ENCODE measurements at regions not wholly inside any gene's neighbourhood (a gene's known extent, or its start where the extent isn't known, plus 50 kb on each side); places are given as distances from the start of the nearest gene placed in this dataset.

DNA sequence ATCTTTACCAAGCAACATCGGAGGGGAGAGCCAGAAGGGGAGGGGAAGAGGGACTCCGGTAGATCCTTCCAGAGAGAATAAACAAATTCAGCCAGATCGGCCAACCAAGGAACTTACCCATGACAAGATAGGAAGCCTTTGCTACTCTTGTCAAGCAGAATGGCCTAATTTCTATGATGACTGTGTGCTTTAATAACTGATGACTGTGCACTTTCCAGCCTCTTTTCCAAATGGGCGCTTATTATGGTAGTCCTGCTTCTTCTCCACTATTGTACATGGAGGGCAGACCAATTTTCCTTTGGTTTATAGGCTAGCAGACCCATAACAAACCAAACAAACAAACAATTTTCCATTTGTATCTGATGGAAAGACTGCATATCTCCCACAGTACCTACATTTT lies 163.8 kb upstream of the RFX3 start:
- ATAC-seq (no peak), DNase-seq (no peak)
- no peaks in the 10 kb centered on the region for H3K36me3 ChIP-seq (ENCODE audit: low read depth)
- H3K4me3 ChIP-seq: no peak overlapping the region
- H3K9me3 ChIP-seq: no peaks in the 10 kb centered on the region
- H3K4me1 ChIP-seq (ENCODE audit: low read depth): no peaks in the 10 kb centered on the region
- intact Hi-C loops (cut with DNase I, micrococcal nuclease): no loop called here
- TF ChIP-seq CTCF (IDR thresholded peaks at IDR 0.05): no peak

- no peak for DNase-seq
- Histone ChIP-seq H3K4me1 (ENCODE audit: low read depth) (no peaks in the 10 kb centered on the region), H3K4me3 (no peak overlapping the region), H3K9me3 (no peaks in the 10 kb centered on the region), H3K36me3 (ENCODE audit: low read depth) (no peaks in the 10 kb centered on the region)
- no peak for ATAC-seq
- intact Hi-C loops (cut with DNase I, micrococcal nuclease): no loop called here
- TF ChIP-seq CTCF (IDR thresholded peaks at IDR 0.05): no peak
These were observed 161.3 kb upstream of the RFX3 start for GRCh38 chr9:3687145-3687544.

- no peak overlapping the region for H3K4me3 ChIP-seq
- ATAC-seq (no peak), DNase-seq (no peak)
- intact Hi-C loops (cut with DNase I, micrococcal nuclease): no loop called here
- H3K36me3 ChIP-seq (ENCODE audit: low read depth): no peaks in the 10 kb centered on the region
- no peak for TF ChIP-seq CTCF (IDR thresholded peaks at IDR 0.05)
- no peaks in the 10 kb centered on the region for H3K4me1 ChIP-seq (ENCODE audit: low read depth)
- H3K9me3 ChIP-seq: no peaks in the 10 kb centered on the region
These were observed 156.4 kb upstream of the RFX3 start for GRCh38 chr9:3682186-3682585.

DNA sequence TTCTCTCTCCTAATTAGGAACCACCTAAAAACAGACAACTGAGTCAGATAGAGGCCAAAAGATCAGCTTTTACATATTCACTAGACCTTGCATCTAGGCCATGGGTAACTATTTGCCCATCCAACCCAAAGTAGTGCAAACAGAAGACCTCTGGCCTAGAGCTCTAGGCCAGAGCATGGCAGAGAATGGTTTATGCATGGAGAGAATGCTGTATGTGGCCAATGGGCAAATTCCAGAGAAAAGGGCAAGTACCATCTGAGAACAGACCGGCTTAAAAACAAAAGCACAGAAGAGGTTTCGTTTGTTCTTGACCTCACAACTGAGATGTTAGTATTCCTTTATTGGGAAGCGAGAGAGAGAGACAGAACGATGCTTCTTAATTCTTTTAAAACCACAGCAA lies 151.7 kb upstream of the RFX3 start:
- TF ChIP-seq CTCF (IDR thresholded peaks at IDR 0.05): no peak
- H3K9me3 ChIP-seq: no peaks in the 10 kb centered on the region
- DNase-seq: no peak
- no peaks in the 10 kb centered on the region for H3K36me3 ChIP-seq (ENCODE audit: low read depth)
- intact Hi-C loops (cut with DNase I, micrococcal nuclease): no loop called here
- no peak overlapping the region for H3K4me3 ChIP-seq
- ATAC-seq: no peak
- H3K4me1 ChIP-seq (ENCODE audit: low read depth): no peaks in the 10 kb centered on the region

- intact Hi-C loops (cut with DNase I, micrococcal nuclease): no loop called here
- no peak for DNase-seq
- H3K4me3 ChIP-seq: no peak overlapping the region
- H3K36me3 ChIP-seq (ENCODE audit: low read depth): no peaks in the 10 kb centered on the region
- H3K4me1 ChIP-seq (ENCODE audit: low read depth): no peaks in the 10 kb centered on the region
- H3K9me3 ChIP-seq: no peaks in the 10 kb centered on the region
- no peak for TF ChIP-seq CTCF (IDR thresholded peaks at IDR 0.05)
- no peak for ATAC-seq
These were observed 151.0 kb upstream of the RFX3 start for GRCh38 chr9:3676766-3677165.

DNA sequence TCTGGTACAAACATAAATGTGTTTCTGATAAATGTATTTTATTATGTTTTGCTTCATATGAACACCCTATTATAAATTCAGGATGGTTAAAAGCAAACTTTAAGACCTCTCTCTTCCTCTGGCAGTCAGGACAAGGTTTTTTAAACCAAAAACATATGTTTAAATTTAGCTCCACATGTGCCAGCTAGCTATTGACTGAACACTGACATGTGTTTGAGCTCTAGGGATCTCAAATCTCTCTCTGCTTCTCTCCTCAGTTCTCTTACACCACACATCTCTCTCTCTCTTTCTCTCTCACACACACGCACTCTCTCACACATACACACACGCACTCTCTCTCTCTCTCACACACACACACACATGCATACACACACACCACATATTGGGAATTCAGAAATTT lies 150.1 kb upstream of the RFX3 start:
- intact Hi-C loops (cut with DNase I, micrococcal nuclease): no loop called here
- H3K4me3 ChIP-seq: no peak overlapping the region
- H3K9me3 ChIP-seq: no peaks in the 10 kb centered on the region
- no peak for DNase-seq
- ATAC-seq: no peak
- no peaks in the 10 kb centered on the region for H3K4me1 ChIP-seq (ENCODE audit: low read depth)
- H3K36me3 ChIP-seq (ENCODE audit: low read depth): no peaks in the 10 kb centered on the region
- no peak for TF ChIP-seq CTCF (IDR thresholded peaks at IDR 0.05)
